HEK293T (cell line): ENCODE measurements at regions not wholly inside any gene's neighbourhood (a gene's known extent, or its start where the extent isn't known, plus 50 kb on each side); places are given as distances from the start of the nearest gene placed in this dataset.

Experiments used
- CTBP1 ChIP-seq: fragments of 450-650 bp; IDR thresholded peaks from 2 replicates; pipeline ENCODE4 v1.6.1; 2016; ENCODE audit warnings: borderline replicate concordance
- ELF4 ChIP-seq: fragments of 450-650 bp; IDR thresholded peaks from 2 replicates; pipeline ENCODE4 v1.6.1; 2017; ENCODE audit warnings: antibody characterized with exemption
- NFRKB ChIP-seq: fragments of 450-650 bp; IDR thresholded peaks from 2 replicates; pipeline ENCODE4 v1.6.1; 2016; ENCODE audit warnings: mild to moderate bottlenecking, moderate library complexity
- SP1 ChIP-seq: fragments of 450-650 bp; IDR thresholded peaks from 2 replicates; pipeline ENCODE4 v1.6.1; 2017
- ZNF384 ChIP-seq: fragments of 450-650 bp; IDR thresholded peaks from 2 replicates; pipeline ENCODE4 v1.6.1; 2016
- TF ChIP-seq, protein P1 (sequence below): fragments of 450-650 bp; IDR thresholded peaks from 2 replicates; pipeline ENCODE4 v1.6.1; 2016

GRCh38 chr15:95996494-95996893 is 334.0 kb upstream of the NR2F2 start:
- TF ChIP-seq CTBP1 (no peak), ZNF384 (no peak), SP1 (no peak), NFRKB (no peak), ELF4 (no peak)
- TF ChIP-seq, protein P1, sequence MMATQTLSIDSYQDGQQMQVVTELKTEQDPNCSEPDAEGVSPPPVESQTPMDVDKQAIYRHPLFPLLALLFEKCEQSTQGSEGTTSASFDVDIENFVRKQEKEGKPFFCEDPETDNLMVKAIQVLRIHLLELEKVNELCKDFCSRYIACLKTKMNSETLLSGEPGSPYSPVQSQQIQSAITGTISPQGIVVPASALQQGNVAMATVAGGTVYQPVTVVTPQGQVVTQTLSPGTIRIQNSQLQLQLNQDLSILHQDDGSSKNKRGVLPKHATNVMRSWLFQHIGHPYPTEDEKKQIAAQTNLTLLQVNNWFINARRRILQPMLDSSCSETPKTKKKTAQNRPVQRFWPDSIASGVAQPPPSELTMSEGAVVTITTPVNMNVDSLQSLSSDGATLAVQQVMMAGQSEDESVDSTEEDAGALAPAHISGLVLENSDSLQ: no peak
